Activated CD4-positive, CD25-positive, alpha-beta regulatory T cell treated with anti-CD3 and anti-CD28 coated beads, Interleukin-2, amount 50 U/mL, for 16 hours (primary cell): ENCODE measurements at regions not wholly inside any gene's neighbourhood (a gene's known extent, or its start where the extent isn't known, plus 50 kb on each side); places are given as distances from the start of the nearest gene placed in this dataset.

Experiments
- DNase-seq: peaks from one replicate; pipeline ENCODE4 v3.0.0-alpha.2; 2020; ENCODE audit warnings: low read depth, low spot score

DNA sequence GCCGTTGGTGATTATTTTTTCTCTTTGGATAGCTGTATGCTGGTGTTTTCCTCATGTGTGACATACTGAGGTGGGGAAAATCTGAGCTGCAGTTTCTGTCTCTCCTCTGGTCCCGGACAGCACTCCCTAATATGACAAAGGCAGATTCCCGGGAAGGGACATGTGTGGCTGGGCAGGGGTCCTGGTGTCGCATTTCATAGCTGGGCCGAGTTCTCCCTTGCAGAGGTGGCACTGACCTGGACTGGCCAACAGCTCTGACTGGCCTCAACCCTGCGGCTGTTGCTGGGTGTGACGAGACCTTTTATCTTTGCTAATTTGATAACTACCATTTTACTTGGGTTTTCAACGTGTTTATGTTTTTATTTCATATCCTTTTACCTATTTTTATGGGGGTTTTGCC, 248.6 kb upstream of the TCERG1L start:
- no peak for DNase-seq

DNA sequence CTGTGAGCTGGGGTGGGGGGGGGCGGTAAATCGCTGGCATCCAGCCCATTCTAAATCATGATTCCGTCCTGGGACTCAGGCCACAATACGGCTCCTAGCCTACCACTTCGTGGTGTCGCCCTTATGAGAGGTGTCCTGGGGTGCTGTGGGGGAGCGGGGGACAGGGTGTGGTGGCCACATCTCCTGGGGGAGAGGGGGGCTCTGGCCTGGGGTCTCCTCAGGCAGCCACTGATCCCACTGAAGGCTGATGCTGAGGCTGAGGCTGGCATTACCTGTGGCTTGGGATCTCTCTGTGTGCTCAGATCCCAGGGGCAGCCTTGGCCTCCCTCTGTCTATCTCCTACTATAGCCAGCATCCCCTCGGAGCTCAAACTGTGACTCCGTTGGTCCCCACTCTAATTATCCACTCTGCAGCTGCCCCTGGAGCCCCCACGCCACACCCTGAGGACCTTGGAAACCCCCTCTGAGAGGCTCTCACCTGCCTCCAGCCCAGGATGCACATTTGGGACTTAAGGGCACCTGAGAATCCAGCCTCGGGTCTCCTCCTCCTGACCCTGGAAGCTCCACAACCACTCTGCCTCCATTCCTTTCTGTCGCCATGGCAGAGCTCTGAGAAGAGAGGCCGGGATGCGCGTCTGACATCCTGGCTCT, 249.3 kb upstream of the TCERG1L start:
- DNase-seq: no peak

DNA sequence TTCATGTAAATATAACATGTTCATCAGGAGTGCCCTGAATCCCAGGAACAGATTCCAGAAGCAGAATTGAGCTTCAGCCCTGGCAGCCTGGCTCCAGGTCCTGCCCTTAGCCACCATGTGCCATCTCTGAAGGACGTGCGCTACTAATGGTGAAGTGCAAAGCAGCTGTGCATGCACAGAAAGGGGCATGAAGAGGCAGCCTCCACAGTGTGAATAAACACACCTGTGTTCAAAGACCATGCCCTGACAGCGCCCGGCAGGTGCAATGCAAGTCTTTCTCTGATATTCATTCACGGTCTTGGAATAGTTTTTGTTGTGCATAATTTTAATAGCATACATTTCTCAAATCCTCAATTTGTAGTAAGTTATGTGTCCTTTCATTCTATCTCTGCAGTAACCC, 250.4 kb upstream of the TCERG1L start:
- DNase-seq: no peak

DNA sequence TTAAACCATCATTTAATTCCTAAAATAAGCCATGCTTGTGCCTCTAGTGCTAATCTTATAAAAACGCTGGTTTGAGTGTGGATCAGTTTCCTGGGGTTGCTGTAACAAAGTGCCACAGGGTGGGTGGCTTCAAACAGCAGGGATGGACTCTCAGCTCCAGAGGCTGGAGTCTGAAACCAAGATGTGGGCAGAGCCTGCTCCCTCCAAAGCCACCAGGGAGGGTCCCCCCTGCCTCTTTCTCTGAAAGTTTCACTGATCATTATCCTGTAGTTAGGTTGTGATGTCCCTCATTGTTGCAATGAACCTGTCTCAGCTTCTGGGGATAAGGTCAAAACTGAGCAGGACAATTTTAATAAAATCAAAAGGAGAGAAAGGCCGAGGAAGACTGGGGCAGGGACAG, 251.9 kb upstream of the TCERG1L start:
- no peak for DNase-seq

DNA sequence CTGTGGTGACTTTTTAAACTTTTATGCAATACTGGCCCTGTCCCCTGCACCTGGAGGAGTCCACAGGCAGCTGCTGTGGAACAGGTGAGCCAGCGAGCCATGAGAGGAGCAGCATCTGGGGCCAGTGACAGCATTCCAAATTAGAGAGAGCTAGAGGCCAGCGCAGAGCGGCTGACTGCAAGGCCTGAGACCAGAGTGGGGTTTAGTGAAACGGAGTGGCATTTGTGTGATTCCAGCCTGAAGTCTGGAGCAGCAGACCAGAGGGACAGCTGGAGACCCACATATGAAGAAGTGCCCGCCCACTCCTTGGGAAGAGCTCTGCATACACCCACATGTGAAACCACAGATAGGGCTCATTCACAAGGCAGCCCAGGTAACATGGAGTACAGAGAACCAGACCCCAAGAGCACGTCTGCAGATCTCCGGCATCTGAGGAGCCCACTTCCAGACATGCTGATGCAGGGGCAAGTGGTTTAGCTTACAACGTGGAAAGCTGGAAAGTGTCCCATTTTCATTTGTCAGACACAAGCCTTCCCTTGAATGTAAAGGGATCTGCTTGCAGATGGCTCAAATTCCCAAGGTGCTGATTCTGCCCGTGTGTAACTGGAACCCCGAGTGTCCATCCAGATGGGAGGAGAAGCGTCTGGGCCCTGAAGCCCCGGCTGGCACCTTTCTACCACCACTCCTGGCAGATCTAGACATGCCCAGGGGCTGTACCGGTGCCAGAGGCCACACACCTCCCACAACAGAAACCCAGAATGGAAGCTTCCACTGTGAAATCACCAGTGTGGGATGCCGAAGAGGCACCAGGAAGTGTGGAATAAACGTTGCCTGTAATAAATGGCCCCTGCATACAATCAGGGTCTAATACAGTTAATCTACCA, 256.0 kb upstream of the TCERG1L start:
- no peak for DNase-seq

DNA sequence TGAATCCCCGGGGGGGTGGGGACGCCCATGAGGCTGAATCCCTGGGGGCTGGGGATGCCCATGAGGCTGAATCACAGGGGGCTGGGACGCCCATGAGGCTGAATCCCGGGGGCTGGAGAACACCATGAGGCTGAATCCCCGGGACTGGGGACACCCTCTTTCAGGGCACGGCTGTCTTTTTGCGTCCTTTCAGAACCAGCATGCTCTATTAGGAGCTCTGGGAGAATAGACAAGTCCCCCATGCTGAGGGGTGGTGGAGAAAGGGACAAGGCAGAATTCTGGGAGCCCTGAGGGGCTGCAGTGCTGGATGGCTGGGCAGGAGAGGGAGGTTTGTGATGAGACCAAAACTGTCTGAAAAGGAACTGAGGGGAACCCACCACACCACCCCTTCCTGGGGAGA, 257.3 kb upstream of the TCERG1L start:
- no peak for DNase-seq

DNA sequence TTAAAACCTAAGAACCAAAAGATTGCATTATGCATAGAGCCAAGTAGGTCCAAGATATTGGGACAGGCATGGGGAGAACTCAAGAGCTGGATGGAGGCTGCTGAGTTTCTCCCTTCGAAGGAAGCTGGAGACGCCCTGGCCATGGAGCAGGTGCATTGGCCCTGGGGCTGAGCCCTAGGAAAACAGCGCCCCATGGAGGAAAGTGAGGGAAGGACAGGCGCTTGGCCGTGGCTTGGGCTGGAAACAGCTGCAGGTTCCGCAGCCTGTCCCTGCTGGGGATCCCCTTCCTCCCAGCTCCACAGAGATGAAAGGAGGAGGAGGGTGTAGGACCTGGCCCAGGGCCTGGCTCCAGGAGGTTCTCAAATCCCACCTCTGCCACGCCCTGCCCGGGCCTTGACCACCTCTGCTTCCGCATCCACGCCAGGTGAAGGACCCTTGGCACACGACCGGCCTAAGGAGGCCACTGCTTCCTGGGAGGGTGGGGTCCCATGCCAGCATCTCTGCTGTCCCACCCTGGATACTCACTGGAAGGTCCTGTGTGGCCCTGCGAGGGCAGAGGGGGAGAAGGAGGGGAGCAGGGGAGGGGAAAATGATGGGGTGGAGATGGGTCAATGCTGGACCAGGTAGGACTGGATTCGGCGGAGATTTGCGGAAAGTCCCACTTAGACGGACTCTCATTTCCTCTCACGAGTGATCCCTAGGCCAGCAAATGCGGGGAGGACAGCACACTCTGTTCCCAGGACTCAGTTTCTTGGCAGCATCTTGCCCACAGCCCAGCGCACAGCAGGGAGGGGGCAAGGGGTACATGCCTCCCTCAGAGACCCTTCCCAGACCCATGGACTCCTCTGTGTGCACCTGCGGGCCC, 258.6 kb upstream of the TCERG1L start:
- no peak for DNase-seq

DNA sequence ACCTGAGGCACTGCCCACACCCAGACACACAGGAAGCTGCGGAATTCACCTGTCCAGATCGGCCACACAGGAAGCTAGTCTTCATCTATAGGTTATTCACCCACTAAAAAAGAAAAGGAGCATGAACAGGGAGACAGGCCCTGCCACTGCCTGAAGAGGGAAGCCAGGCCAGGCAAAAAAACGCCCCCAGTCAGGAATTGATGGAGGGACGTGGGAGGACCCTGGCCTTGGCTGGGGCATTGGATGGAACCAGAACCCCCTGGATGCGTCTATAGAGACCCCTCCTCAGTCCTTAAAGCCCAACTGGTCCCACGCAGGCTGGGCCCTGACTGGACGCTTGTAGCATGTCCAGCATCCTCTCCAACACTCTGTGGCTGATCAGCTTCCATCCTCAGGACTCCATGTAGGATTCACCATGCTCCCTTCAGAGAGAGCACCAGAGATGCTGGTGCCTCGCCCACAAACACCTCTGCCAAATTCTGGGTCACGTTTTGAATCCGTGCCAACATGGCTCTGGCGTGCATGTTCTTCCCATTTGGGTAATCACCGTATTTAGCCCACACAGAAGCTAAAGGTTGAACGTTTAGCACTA, 259.3 kb upstream of the TCERG1L start:
- DNase-seq: no peak

DNA sequence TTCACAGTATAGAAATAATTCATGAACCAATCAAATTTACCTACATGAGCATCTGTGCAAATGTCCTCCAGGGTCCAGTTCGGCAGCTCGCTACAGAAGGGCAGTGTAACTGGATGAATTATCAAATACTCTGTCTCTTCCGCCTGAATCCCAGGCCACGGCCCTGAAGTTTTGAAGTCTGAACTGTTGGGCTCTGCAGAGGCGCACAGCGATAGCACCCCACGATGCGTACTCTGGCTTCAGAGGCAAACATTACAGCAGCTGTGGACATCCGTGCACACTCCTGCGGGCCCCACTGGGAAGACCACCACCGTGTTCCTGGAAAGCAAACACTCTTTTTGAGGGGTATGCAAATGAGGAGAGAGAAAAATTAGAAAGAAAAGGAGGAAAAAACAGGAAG, 259.8 kb upstream of the TCERG1L start:
- DNase-seq: no peak

DNA sequence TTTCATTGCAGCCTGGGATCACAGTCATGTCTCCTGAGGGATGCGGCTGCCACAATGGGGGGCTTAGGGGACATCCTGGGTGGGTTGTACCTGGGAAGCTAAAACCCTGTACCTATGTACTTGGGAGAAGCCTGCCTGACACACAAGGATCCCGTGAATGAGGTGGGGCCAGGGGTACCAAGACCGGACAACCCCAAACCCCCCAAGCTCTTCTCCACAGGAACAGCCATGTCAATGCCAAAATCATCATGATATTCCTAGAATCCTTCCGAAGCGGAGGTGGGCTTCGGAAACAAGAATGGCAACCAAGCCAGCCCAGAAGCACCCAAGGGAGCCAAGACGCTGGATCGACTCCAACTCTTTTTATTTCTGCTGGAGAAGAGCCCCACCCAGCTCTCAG, 260.3 kb upstream of the TCERG1L start:
- no peak for DNase-seq

DNA sequence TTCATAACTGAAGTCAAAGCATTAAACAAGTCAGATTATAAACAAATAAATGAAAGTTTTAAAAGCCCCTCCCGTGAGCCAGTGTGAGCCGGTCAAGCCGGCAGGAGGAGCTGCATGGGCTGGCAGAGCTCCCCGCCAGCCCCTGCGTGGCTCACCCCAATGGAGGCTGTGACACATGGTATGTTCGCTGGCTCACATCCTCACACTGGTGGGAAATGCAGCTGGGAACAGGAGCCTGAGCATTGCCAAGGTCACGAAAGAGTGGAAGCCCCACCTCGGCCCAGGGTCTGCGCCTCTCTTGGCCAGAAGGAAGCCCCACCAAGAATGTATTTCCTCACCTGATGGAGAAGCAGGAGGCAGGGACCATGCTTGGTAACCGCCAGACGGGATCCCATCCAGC, 261.7 kb upstream of the TCERG1L start:
- no peak for DNase-seq

DNA sequence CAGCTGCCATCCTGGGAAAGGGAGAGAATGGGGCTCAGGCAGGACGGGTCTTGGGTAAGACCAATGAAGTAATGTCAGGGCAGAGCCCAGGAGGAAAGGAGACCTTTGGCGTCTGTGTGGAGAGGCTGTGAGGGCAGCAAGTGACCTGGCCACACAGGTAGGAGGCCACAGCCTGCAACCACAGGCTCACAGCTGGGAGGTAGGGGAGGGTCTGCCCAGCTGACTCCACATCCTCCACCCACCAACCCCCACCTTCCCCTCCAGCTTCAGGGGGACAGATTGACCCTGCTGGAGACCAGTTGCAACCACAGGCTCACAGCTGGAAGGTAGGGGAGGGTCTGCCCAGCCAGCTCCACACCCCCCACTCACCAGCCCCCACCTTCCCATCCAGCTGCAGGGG, 262.2 kb upstream of the TCERG1L start:
- DNase-seq: no peak

DNA sequence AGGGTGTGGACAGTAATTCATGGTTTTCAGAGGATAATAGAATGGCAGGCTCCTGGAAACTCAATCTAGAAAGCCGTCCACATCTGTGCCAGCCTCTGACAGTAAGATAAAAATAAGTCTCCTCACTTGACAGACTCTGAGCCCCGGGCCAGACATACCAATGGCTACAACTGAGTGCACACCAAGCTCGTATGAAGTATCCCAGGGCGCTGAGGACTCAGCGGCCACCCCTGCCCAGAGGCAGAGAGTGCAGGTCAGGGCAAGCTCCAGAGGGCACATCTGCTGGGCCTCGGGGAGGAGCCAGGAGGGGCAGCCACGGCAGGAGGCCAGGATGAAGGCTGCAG, 262.8 kb upstream of the TCERG1L start:
- DNase-seq: no peak

DNA sequence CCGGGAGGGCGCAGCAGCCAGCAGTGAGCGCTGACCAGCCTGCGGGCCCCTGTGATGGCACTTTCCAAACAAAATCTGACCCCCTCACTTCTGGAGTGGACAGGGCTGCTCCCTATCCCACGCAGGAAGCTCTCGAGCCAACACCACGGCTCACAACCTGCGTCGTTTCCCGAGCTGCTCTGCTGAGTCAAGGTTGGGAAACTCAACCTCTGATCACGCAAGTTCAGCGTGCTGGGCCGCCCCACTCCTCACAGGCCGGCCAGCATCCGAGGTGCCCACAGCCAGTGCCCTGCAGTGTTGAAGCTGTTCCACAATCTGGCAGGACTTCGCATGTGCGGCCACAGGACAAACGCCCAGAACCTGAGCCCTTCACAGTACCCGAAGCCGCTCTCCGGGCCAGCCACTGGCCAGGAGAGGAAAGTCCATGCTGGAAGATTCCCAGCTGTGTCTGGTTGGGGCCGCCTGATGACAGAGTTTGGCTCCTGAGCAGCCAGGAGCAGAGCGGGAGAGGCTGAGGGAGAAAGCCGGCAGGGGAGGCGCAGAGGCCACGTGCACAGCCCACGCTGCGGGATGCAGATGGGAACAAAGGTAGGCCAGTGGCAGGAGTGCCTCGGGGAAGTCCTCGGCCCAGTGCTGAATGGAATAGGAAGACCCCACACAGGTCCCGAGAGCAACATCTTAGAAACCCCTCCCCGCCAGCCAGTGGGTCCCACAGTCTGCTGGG, 263.3 kb upstream of the TCERG1L start:
- DNase-seq: no peak

DNA sequence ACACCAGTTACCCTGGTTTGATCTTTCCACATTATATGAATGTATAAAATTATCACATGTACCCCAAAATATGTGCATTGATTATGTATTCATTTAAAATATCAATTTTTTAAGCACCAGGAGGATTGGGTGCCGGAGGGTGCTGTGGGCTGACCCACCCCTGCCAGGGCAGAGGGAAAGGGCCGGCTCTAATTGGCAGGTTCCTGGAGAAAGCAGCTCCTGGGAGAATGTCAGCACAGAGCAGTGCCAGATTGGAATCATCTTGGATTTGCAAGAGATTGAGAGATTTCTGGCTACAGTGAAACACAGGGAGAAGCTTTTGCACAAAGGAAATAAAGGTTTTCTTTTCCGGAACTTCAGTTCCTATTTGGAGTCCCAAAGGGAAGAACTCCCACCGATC, 264.4 kb upstream of the TCERG1L start:
- no peak for DNase-seq

DNA sequence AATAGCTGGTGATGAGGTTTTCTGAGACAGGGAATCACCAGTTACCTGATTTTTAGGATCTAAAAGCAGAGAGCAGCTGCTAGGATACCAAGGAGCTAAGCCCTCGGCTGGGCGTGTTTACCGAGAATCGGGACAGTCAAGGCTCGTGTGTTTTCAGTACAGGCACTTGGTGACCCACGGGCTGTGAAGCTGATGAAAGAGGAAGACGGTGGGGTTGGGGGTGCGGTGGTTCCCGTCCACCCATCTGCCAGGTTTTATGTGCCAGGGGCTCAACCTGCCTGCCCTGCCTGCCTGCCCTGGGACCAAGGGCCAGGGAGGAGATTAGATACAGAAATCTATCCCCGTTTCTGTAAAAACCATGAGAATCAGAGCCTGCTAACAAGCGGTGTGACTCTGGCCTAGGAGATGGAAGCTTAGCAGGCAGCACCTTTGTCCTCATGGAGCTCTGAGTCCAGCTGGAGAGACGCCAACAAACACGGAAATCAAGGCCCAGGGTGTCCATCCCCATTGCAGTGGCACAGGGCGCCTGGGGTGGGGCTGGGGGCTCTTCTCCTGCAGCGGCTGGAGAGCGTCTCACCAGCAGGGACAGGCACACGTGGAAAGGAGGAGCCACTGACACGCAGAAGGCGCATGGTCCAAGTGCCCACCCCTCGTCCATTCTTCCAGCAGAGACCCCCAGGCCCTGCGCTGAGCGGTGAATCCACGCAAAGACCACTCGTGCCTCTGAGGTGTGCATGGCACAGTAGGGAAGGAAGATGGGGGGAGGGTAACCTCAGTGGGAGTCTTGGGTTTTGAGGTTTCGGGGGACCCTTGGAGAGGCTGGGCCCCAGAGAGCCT, 265.0 kb upstream of the TCERG1L start:
- DNase-seq: no peak

DNA sequence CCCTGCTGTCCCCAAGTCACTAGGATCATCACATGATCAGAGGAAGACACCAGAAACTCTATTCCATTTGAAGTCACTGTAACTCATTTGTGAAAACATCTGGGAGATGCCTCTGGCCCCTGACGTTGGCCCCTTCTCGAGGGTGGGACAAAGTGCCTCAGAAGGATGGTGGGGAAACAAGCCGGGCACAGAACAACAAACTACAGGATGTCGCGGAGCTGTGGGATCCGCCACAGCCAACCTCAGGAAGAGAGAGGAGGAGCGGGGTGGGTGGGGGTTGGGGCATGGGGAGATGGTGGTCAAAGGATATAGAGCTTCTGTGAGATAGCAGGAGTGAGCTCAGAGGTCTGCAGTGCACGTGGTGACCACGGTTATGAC, 265.6 kb upstream of the TCERG1L start:
- no peak for DNase-seq

DNA sequence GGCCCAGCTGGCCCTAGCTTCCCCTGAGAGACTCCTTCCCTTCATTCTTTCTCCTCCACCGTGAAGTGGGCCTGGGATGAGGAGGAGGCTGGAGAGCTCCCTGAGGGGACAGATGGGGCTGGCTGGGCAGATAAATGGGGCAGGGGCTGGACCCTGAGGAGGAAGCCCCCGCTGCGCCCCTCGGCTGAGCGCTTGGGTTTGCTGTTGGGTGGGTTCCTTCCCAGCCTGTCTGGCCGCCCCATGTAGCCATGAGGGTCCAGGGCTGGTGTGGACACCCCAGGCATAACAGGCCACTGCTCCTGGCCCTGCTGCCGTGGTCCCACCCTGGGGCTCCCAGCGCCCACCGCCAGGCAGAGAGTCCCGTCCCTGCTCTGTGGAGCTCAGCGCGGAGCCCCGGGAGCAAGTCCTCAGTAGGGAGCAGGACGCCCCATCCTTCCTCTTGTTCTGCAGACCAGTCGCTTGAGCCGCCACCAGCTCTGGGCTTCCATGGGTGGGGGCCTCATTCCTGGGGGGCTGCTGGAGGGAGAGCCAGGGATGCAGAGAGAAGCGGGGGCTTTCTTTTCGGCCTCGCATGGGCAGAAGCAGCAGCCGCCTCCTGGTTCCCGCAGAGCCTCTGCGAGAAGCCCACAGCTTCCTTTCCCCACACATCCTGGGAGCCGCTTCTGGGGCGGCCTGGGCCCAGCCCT, 266.4 kb upstream of the TCERG1L start:
- DNase-seq: no peak

DNA sequence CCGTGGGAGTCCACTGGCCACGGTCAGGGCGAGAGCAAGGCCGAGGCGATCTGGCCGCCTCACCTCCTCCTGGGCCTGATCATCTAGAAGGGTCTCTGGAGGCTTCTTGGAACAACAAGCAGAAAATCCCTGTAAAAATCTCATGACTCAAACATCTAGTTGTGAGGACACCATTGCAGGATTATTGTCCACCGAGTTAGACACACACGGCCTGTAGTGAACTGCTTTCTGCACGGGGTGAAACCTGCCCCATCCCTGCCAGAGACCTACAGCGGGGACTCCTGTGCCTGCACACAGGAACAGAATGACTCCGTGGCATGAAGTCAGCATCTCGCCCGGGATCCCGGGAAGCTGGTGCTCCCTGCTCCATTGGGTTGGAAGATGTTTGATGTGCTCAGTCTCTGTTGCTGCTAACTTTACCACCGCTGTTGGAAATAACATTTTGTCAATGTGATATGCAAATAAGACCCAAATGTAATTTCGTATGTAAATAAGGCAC, 267.0 kb upstream of the TCERG1L start:
- DNase-seq: no peak
